ENCODE measurements at regions not wholly inside any gene's neighbourhood (a gene's known extent, or its start where the extent isn't known, plus 50 kb on each side); places are given as distances from the start of the nearest gene placed in this dataset.
"Not testable (repeated sequence)": the region's sequence is repeated elsewhere in the genome, so short reads cannot be mapped to it uniquely, and the experiment has no call there.

DNA sequence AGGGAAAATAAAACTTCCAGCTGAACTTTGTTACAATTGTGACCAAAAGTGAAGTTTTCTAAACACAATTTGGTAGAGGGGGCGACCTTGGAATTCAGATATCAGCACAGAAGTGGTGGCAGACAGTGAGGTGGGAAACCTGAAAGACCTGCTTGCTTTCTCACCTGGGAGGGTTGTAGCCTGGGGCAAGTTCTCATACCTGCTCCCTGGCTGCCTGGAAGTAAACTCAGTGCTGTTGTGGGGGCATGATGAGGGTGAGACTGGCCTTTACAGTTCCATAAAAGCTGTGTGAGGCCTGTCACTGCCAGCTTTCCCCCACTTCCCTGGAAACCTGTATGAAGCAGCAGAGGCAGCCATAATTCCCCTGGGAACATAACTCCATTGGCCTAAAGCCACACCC lies 1180.2 kb downstream of the FAM133A start:
- no peak for DNase-seq

DNA sequence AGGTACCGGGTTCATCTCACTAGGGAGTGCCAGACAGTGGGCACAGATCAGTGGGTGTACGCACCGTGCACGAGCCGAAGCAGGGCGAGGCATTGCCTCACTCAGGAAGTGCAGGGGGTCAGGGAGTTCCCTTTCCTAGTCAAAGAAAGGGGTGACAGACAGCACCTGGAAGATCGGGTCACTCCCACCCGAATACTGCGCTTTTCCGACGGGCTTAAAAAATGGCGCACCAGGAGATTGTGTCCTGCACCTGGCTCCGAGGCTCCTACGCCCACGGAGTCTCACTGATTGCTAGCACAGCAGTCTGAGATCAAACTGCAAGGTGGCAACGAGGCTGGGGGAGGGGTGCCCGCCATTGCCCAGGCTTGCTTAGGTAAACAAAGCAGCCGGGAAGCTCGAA lies 1188.5 kb downstream of the FAM133A start:
- not testable (repeated sequence) for DNase-seq

DNA sequence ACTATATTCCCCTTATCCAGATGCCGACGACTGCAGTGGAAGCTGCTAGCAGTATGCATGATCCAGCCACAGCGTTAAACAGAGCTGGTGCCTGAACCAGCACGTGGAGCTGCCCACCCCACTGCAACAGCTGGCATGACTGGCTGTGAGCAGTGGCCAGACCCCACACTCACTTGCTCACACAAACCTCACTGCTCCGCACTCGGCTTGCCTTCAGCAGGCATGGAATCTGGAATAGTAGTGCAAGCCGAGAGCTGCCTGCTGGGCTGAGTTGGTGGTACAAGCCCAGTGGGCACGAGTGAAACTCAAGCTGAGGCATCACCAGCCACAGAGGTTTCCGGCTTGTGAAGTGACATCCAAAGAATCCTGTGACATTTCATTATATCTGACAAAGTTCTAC lies 1197.6 kb downstream of the FAM133A start:
- no peak for DNase-seq

- no peak for DNase-seq
These were observed 1227.8 kb downstream of the FAM133A start for GRCh38 chrX:94901849-94902248.

DNA sequence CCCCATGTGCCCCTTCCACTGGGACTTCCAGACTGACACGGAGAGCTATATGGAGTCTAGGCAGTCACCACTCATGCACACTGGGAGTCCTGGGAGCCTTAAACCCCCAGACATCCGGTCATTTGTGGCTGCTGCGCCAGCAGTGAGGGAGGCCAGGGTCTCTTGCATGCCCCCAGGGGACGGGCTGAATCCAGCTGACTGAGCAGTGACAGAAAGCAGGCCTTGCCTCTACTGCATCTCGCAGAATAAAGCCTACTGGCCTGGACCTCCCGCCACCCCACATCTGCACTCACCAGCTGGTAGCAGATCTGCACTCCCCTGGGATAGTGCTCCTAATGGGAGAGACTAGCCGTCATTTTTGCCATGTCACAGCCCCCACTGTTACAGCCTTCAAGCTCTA lies 1234.2 kb downstream of the FAM133A start:
- no peak for DNase-seq

- DNase-seq = no peak
These were observed 1234.6 kb downstream of the FAM133A start for GRCh38 chrX:94908648-94909047.

GRCh38 chrX:94914235-94914634 lies 1240.2 kb downstream of the FAM133A start:
- DNase-seq = no peak

DNA sequence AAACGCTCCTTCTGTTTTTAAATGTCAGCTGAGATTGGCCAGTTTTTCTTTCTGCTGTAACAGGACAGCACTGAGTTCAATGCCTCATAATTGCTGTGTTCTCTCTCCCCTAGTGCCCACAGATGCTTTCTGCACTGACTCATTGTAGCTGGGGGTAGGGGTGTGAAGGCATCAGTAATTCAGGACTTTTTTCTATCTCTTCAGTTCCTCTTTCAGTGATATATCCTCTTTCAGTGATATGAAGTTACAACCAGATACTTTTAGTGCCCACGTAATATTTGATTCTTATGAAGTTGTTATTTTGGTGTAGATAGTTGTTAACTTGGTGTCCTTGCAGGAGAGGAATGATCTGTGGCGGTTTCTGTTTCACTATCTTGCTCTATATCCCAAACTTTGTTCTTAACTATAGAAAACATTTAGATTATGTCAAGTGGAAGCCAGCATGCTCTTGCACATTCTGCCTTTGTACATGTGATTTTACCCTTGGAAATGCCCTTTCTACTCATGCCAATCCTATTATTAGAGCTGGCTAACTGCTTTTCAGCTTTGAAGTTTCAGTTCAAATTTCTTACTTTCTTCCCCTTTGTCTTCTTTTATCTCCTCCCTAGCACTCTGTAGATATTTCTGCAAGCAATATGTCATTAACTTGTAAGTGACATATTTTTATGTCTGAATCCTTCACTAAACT lies 1258.4 kb downstream of the FAM133A start:
- DNase-seq = no peak

DNA sequence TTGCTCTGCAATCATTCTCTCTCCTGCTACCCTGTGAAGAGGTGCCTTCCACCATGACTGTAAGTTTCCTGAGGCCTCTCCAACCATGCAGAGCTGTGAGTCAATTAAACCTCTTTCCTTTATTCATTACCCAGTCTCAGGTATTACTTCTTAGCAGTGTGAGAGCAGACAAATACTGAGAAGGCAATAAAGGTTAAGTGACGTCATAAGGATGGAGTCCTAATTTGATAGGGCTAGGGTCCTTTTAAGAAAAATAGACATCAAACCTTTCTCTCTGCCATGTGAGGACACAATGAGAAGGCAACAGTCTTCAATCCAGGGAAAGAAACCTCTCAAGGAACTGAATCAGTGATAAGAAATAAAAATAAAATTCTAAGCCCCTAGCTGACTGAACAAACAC lies 1262.7 kb downstream of the FAM133A start:
- DNase-seq = no peak

- DNase-seq = no peak
These were observed 1263.5 kb downstream of the FAM133A start for GRCh38 chrX:94937491-94937890.

DNA sequence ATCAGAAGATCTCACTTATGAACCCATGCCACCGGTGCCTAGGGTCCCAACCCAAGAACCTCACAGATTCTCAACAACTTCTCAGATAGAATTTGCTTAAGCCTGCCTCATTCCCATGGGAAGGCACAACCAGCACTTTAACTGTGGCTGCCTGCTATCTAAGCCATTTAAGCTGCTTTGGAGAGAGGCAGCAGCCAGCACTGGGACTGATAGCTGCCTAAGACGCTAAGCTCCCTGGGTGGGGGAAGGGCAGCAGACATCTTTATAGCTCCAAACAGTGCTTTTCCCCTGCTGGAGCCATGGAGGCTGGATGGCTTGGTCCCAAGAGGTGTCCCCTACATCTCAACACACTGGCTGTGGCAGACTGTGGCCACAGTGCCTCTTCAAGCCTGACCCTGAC lies 1268.6 kb downstream of the FAM133A start:
- DNase-seq = no peak

GRCh38 chrX:94946137-94946536 lies 1272.1 kb downstream of the FAM133A start:
- not testable (repeated sequence) for DNase-seq

- DNase-seq = no peak
These were observed 1287.7 kb downstream of the FAM133A start for GRCh38 chrX:94961730-94962129.

- DNase-seq = no peak
These were observed 1303.6 kb downstream of the FAM133A start for GRCh38 chrX:94977562-94977961.

GRCh38 chrX:94977986-94978385 lies 1304.0 kb downstream of the FAM133A start:
- DNase-seq = no peak

Data from inflammatory macrophage (primary cell).